ENCODE measurements at regions not wholly inside any gene's neighbourhood (a gene's known extent, or its start where the extent isn't known, plus 50 kb on each side); places are given as distances from the start of the nearest gene placed in this dataset.

DNA sequence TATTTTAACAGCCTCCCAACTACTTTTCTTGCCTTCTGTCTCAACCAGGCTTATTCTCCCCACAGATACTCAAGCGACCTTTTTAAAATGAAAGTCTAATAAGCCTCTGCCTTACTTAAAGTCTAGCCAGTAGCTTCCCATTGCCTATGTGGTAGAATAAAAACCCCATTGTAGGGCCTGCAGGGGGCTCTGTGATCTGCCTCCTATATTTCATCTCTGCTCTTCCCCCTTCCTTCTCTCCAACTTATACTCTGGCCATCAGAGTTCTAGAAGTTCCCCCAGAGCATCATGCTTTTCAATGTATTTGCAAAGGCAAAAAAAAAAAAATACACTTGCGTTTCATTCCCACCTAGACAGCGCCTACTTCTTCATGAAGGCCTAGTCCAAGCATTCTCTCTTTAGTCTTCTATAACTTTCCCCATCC, 167.7 kb upstream of the ADO start:
- TF ChIP-seq POLR2AphosphoS5 (IDR thresholded peaks at IDR 0.05; ENCODE audit: borderline replicate concordance, low read depth, low read length) (no peak), EZH2 (IDR thresholded peaks at IDR 0.05) (no peak)
